HG03520 (cell line): ENCODE measurements at regions not wholly inside any gene's neighbourhood (a gene's known extent, or its start where the extent isn't known, plus 50 kb on each side); places are given as distances from the start of the nearest gene placed in this dataset.
"Not testable (repeated sequence)": the region's sequence is repeated elsewhere in the genome, so short reads cannot be mapped to it uniquely, and the experiment has no call there.

Source experiments
- ATAC-seq: cut with Tn5 transposase; IDR thresholded peaks from one replicate; pipeline ENCODE4 v1.9.1; 2021; ENCODE audit warnings: mild to moderate bottlenecking, moderate library complexity; ENCODE audit not compliant: unreplicated experiment

- peak; percentile 8 for ATAC-seq
These were observed 196.9 kb downstream of the ALG10 start for GRCh38 chr12:34219046-34219770.

GRCh38 chr12:34220079-34220478 is 197.8 kb downstream of the ALG10 start:
- ATAC-seq = not testable (repeated sequence)

DNA sequence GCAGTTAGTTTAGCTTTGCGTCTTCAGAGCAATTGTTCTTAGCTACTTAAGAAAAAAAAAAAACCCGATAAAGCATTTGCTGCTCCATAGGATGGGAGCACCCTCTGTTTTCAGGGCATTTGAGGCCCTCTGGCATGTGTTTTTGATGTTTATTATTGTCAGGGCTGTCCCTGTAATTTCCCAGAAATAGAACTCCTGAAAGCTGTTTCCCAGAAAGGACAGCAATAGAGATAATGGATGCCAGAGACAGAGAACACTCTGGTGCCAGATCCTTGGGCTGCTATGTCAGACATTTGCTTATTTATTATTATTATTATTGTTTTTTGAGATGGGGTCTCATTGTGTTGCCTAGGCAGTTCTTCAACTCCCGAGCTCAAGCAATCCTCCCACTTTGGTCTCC is 201.3 kb downstream of the ALG10 start:
- no peak for ATAC-seq

- ATAC-seq = not testable (repeated sequence)
These were observed 203.7 kb downstream of the ALG10 start for GRCh38 chr12:34226044-34226443.

DNA sequence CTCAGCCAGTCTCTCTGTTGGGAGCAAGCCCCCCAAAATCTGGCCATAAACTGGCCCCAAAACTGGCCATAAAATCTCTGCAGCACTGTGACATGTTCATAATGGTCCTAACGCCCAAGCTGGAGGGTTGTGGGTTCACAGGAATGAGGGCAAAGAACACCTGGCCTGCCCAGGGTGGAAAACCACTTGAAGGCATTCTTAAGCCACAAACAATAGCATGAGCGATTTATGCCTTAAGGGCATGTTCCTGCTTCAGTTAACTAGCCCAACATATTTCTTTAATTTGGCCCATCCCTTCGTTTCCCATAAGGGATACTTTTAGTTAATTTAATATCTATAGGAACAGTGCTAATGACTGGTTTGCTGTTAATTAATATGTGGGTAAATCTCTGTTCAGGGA is 205.8 kb downstream of the ALG10 start:
- not testable (repeated sequence) for ATAC-seq

DNA sequence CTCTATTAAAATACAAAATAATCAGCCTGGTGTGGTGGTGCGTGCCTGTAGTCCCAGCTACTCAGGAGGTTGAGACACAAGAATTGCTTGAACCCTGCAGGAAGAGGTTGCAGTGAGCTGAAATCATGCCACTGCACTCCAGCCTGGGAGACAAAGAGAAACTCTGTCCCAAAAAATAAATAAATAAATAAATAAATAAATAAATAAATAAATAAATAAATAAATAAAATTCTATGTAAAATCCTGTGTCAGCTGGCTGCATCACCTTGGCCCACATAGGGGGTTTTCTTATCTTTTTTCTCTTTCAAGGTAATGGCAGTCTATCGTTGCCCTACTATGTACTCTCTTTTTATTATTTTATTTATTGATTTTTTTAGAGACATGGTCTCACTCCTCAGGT is 206.7 kb downstream of the ALG10 start:
- not testable (repeated sequence) for ATAC-seq

GRCh38 chr12:34233618-34234017 is 211.3 kb downstream of the ALG10 start:
- ATAC-seq = no peak

- no peak for ATAC-seq
These were observed 213.8 kb downstream of the ALG10 start for GRCh38 chr12:34236073-34236472.

DNA sequence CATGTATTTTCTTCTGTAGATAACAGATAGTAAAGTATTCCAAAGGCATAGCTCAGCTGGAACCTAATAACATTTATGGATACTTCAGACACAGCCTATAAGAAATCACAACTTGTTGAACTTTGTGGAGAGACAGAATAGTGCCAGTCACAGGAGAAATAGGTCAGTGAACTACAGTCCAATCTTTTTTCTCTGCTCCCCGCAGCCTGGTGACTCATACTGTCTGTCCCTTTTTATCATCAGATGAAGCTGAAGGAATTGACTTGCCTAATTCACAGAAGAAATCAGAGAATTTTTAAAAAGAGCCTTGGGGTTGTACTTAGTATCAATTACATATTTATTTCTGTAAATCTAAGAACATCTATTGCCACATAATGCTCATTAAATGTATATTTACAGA is 222.3 kb downstream of the ALG10 start:
- ATAC-seq = no peak

GRCh38 chr12:34249271-34249670 is 227.0 kb downstream of the ALG10 start:
- ATAC-seq = no peak

GRCh38 chr12:34251879-34252278 is 229.6 kb downstream of the ALG10 start:
- ATAC-seq = not testable (repeated sequence)

DNA sequence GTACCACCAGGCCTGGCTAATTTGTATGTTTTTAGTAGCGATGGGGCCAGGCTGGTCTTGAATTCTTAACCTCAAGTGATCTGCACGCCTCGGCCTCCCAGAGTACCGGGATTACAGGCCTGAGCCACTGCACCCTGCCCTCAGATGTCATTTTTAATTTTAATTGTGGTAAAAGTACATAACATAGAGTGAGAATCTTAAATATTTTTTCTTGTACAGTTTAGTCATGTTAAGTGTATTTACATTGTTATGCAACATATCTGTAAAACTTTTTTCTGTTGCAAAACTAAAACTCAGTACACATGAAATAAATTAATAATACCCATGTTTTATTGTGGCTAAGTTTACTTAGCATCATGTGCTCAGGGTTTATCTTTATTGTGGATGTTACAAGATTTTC is 231.4 kb downstream of the ALG10 start:
- no peak for ATAC-seq

- ATAC-seq = no peak
These were observed 234.8 kb downstream of the ALG10 start for GRCh38 chr12:34257093-34257492.

- ATAC-seq = not testable (repeated sequence)
These were observed 239.8 kb downstream of the ALG10 start for GRCh38 chr12:34262140-34262539.

- no peak for ATAC-seq
These were observed 241.8 kb downstream of the ALG10 start for GRCh38 chr12:34264110-34264509.

GRCh38 chr12:34273703-34274102 is 251.4 kb downstream of the ALG10 start:
- not testable (repeated sequence) for ATAC-seq

- ATAC-seq = no peak
These were observed 252.8 kb downstream of the ALG10 start for GRCh38 chr12:34275129-34275528.

- ATAC-seq = no peak
These were observed 264.2 kb downstream of the ALG10 start for GRCh38 chr12:34286483-34286882.

DNA sequence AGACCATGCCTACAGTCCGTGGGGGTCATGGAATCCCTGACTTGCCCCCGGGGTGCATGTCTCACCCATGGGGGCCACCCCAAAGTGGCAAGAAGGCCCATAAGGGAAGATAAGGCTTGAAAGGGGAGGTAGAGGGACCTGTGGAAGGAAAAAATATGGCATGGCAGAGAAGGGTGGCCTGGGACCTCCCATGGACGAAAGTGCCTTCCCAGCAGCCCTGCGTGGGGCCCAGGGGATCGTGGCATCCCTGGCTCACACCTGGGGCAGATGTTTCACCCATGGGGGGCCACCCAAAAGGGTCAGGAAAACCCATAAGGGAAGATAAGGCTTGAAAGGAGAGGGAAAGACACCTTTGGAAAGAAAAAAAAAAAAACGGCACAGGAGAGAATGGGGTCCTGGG is 264.6 kb downstream of the ALG10 start:
- ATAC-seq = no peak

GRCh38 chr12:34287437-34287836 is 265.1 kb downstream of the ALG10 start:
- ATAC-seq = no peak

GRCh38 chr12:34287986-34288962 is 266.0 kb downstream of the ALG10 start:
- ATAC-seq = no peak

DNA sequence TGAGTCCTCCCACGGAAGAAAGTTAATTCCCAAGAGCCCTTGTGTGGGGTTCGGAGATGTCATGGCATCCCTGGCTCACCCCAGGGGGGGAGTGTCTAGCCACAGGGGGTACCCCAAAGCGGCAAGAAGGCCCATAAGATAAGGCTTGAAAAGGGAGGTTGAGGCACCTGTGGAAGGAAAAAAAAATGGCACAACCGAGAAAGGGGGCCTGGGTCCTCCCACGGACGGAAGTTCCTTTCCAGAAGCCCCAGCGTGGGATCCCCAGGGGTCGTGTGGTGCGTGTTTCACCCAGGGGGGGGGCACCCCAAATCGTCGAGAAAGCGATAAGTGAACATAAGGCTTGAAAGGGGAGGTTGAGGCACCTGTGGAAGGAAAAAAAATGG is 266.7 kb downstream of the ALG10 start:
- no peak for ATAC-seq
